GM23338 (cell line): ENCODE measurements at regions not wholly inside any gene's neighbourhood (a gene's known extent, or its start where the extent isn't known, plus 50 kb on each side); places are given as distances from the start of the nearest gene placed in this dataset.

Experiments used
- ATAC-seq: fragments of 200-7000 bp; cut with Tn5 transposase; 3 replicates; pipeline ENCODE4 v1.9.1; 2020
- DNase-seq: peaks from one replicate; pipeline ENCODE4 v3.0.0-alpha.2; 2015; ENCODE audit warnings: low spot score
- H2AFZ ChIP-seq: fragments of 200-600 bp; sonication (generic); 2 replicates; pipeline ENCODE4 v1.8.0; 2016; ENCODE audit warnings: antibody characterized with exemption, mild to moderate bottlenecking, moderate library complexity
- H3F3A ChIP-seq: fragments of 200-600 bp; sonication (generic); replicated peaks from 2 replicates; pipeline ENCODE4 v1.8.0; 2017; ENCODE audit warnings: antibody characterized with exemption, mixed run types, low read depth
- H3K27ac ChIP-seq: fragments of 200-600 bp; sonication (generic); 2 replicates; pipeline ENCODE4 v1.6.1; 2016; ENCODE audit warnings: low read depth
- H3K27me3 ChIP-seq: fragments of 200-600 bp; sonication (generic); 2 replicates; pipeline ENCODE4 v1.8.0; 2016; ENCODE audit warnings: mild to moderate bottlenecking, mixed run types, moderate library complexity; ENCODE audit not compliant: insufficient read depth
- H3K36me3 ChIP-seq: fragments of 200-600 bp; sonication (generic); 2 replicates; pipeline ENCODE4 v1.8.0; 2016; ENCODE audit warnings: mild to moderate bottlenecking; ENCODE audit not compliant: insufficient read depth
- H3K4me1 ChIP-seq: fragments of 200-600 bp; sonication (generic); 2 replicates; pipeline ENCODE4 v1.8.0; 2016; ENCODE audit warnings: mild to moderate bottlenecking, moderate library complexity; ENCODE audit not compliant: insufficient read depth
- H3K4me2 ChIP-seq: fragments of 200-600 bp; sonication (generic); 2 replicates; pipeline ENCODE4 v1.7.1; 2017; ENCODE audit warnings: mixed run types
- H3K4me3 ChIP-seq: fragments of 200-600 bp; sonication (generic); 2 replicates; pipeline ENCODE4 v1.6.1; 2016; ENCODE audit warnings: mixed run types
- H3K79me2 ChIP-seq: fragments of 200-600 bp; sonication (generic); replicated peaks from 2 replicates; pipeline ENCODE4 v1.8.0; 2017; ENCODE audit warnings: mild to moderate bottlenecking; ENCODE audit not compliant: insufficient read depth
- H3K9me2 ChIP-seq: fragments of 200-600 bp; sonication (generic); 2 replicates; pipeline ENCODE4 v1.8.0; 2017; ENCODE audit not compliant: insufficient read depth
- H4K20me1 ChIP-seq: fragments of 200-600 bp; sonication (generic); replicated peaks from 2 replicates; pipeline ENCODE4 v1.8.0; 2017; ENCODE audit warnings: mild to moderate bottlenecking; ENCODE audit not compliant: insufficient read depth
- H3K27ac Mint-ChIP-seq: 2 replicates; pipeline ENCODE4 v1.8.0; 2020; ENCODE audit warnings: inconsistent platforms, mild to moderate bottlenecking, moderate library complexity, mixed read lengths
- H3K27me3 Mint-ChIP-seq: 3 replicates; pipeline ENCODE4 v1.8.0; 2022; ENCODE audit warnings: low read depth, mild to moderate bottlenecking, moderate library complexity, mixed read lengths, inconsistent platforms; ENCODE audit not compliant: insufficient read depth, poor library complexity
- H3K36me3 Mint-ChIP-seq: 3 replicates; pipeline ENCODE4 v1.8.0; 2021; ENCODE audit warnings: low read depth, mild to moderate bottlenecking, inconsistent platforms, moderate library complexity, mixed read lengths
- H3K4me1 Mint-ChIP-seq: 3 replicates; pipeline ENCODE4 v1.8.0; 2020; ENCODE audit warnings: mild to moderate bottlenecking, inconsistent platforms, mixed read lengths
- H3K4me3 Mint-ChIP-seq: 3 replicates; pipeline ENCODE4 v1.8.0; 2021; ENCODE audit warnings: moderate library complexity, mild to moderate bottlenecking, inconsistent platforms, mixed read lengths
- H3K9me3 Mint-ChIP-seq: 3 replicates; pipeline ENCODE4 v1.8.0; 2020; ENCODE audit warnings: moderate library complexity, mild to moderate bottlenecking, inconsistent platforms, mixed read lengths
- CREB1 ChIP-seq: fragments of 250-450 bp; sonication (Bioruptor Pico); IDR thresholded peaks from 2 replicates; pipeline ENCODE4 v1.5.0; 2020; ENCODE audit warnings: low read depth, mild to moderate bottlenecking, moderate library complexity
- CTCF ChIP-seq, 2 experiments: fragments of 200-600 bp in 1 of 2; sonication (generic) in 1 of 2; conservative IDR thresholded peaks; 2 replicates each; pipeline versions ENCODE4 v1.5.1 to v1.6.1; 2016 to 2017; ENCODE audit warnings: antibody characterized with exemption in 2 of 2, low read depth in 2 of 2, mild to moderate bottlenecking in 2 of 2, moderate library complexity in 1 of 2
- ETS1 ChIP-seq: IDR thresholded peaks from 2 replicates; pipeline ENCODE4 v1.6.1; 2016; ENCODE audit warnings: antibody characterized with exemption
- EZH2 ChIP-seq: fragments of 200-600 bp; sonication (generic); IDR thresholded peaks from one replicate; pipeline ENCODE4 v1.8.0; 2017; ENCODE audit warnings: antibody characterized with exemption, mild to moderate bottlenecking, low read depth; ENCODE audit not compliant: unreplicated experiment
- EZH2phosphoT487 ChIP-seq: fragments of 200-600 bp; sonication (generic); IDR thresholded peaks from one replicate; pipeline ENCODE4 v1.8.1; 2018; ENCODE audit warnings: antibody characterized with exemption; ENCODE audit not compliant: unreplicated experiment
- JUNB ChIP-seq: IDR thresholded peaks from one replicate; pipeline ENCODE4 v1.6.1; 2016; ENCODE audit warnings: antibody characterized with exemption; ENCODE audit not compliant: unreplicated experiment
- NANOG ChIP-seq: IDR thresholded peaks from 2 replicates; pipeline ENCODE4 v1.6.1; 2016; ENCODE audit warnings: antibody characterized with exemption, borderline replicate concordance
- POLR2AphosphoS5 ChIP-seq: IDR thresholded peaks from 2 replicates; pipeline ENCODE4 v1.6.1; 2016; ENCODE audit warnings: antibody characterized with exemption, low read depth
- STAT1 ChIP-seq: IDR thresholded peaks from one replicate; pipeline ENCODE4 v1.6.1; 2016; ENCODE audit warnings: antibody characterized with exemption; ENCODE audit not compliant: unreplicated experiment
- ZNF114 ChIP-seq: fragments of 250-450 bp; sonication (Bioruptor Pico); IDR thresholded peaks from 2 replicates; pipeline ENCODE4 v1.5.0; 2020; ENCODE audit warnings: mild to moderate bottlenecking, moderate library complexity
- ZNF331 ChIP-seq: fragments of 250-450 bp; sonication (Bioruptor Pico); IDR thresholded peaks from 2 replicates; pipeline ENCODE4 v1.5.0; 2020; ENCODE audit warnings: low read depth, mild to moderate bottlenecking, moderate library complexity
- ZNF462 ChIP-seq: fragments of 250-450 bp; sonication (Bioruptor Pico); IDR thresholded peaks from 2 replicates; pipeline ENCODE4 v1.5.0; 2020; ENCODE audit warnings: mild to moderate bottlenecking, moderate library complexity

- TF ChIP-seq EZH2phosphoT487 (no peak), CREB1 (no peak), JUNB (no peak), ZNF114 (no peak), ETS1 (no peak), POLR2AphosphoS5 (no peak), NANOG (no peak), STAT1 (no peak), CTCF (conservative IDR thresholded peaks at IDR 0.05; ENCODE audit: low read depth in 2 of 2) (no peak), ZNF331 (no peak), EZH2 (no peak)
- Histone ChIP-seq H3K79me2 (no peaks in the 10 kb centered on the region), H3K4me2 (no peak overlapping the region), H3K36me3 (no peaks in the 10 kb centered on the region), H3K27me3 (no peaks in the 10 kb centered on the region), H3K27ac (no peak overlapping the region), H3K4me1 (peaks cover 18% of the 10 kb centered on the region; the same call in 1 of the 2 replicates), H4K20me1 (no peaks in the 10 kb centered on the region), H3K9me2 (no peaks in the 10 kb centered on the region), H3K4me3 (no peak overlapping the region), H2AFZ (no peak overlapping the region), H3F3A (no peaks in the 10 kb centered on the region)
- Mint-ChIP-seq H3K9me3 (no peaks in the 10 kb centered on the region; the same call in 2 of the 3 replicates), H3K27ac (no peak overlapping the region), H3K4me1 (peaks cover 43% of the 10 kb centered on the region), H3K27me3 (peaks cover 31% of the 10 kb centered on the region), H3K36me3 (no peaks in the 10 kb centered on the region), H3K4me3 (no peak overlapping the region)
- ATAC-seq (no peak), DNase-seq (no peak)
Observed at GRCh38 chr10:78911533-78912340, 157.0 kb upstream of the ZMIZ1 start.

GRCh38 chr10:78912361-78913218, 156.2 kb upstream of the ZMIZ1 start:
- H4K20me1 ChIP-seq, result no peaks in the 10 kb centered on the region
- H2AFZ ChIP-seq, result no peak overlapping the region
- no peaks in the 10 kb centered on the region for H3K27me3 ChIP-seq
- H3K9me3 Mint-ChIP-seq, result no peaks in the 10 kb centered on the region
- no peaks in the 10 kb centered on the region for H3K36me3 ChIP-seq
- peaks cover 27% of the 10 kb centered on the region for H3K27me3 Mint-ChIP-seq
- no peaks in the 10 kb centered on the region for H3F3A ChIP-seq
- no peak overlapping the region for H3K27ac Mint-ChIP-seq
- H3K79me2 ChIP-seq, result no peaks in the 10 kb centered on the region
- no peak overlapping the region for H3K27ac ChIP-seq
- peaks cover 44% of the 10 kb centered on the region for H3K4me1 Mint-ChIP-seq
- ATAC-seq (no peak), DNase-seq (no peak)
- H3K4me2 ChIP-seq, result no peak overlapping the region
- H3K4me3 Mint-ChIP-seq, result no peak overlapping the region
- H3K4me3 ChIP-seq, result no peak overlapping the region
- no peaks in the 10 kb centered on the region for H3K9me2 ChIP-seq
- H3K36me3 Mint-ChIP-seq, result no peaks in the 10 kb centered on the region
- H3K4me1 ChIP-seq, result peaks cover 18% of the 10 kb centered on the region; the same call in 1 of the 2 replicates
- TF ChIP-seq ZNF462 (no peak), EZH2phosphoT487 (no peak), EZH2 (no peak)
